ENCODE measurements at regions not wholly inside any gene's neighbourhood (a gene's known extent, or its start where the extent isn't known, plus 50 kb on each side); places are given as distances from the start of the nearest gene placed in this dataset.

- TF ChIP-seq, protein P1, sequence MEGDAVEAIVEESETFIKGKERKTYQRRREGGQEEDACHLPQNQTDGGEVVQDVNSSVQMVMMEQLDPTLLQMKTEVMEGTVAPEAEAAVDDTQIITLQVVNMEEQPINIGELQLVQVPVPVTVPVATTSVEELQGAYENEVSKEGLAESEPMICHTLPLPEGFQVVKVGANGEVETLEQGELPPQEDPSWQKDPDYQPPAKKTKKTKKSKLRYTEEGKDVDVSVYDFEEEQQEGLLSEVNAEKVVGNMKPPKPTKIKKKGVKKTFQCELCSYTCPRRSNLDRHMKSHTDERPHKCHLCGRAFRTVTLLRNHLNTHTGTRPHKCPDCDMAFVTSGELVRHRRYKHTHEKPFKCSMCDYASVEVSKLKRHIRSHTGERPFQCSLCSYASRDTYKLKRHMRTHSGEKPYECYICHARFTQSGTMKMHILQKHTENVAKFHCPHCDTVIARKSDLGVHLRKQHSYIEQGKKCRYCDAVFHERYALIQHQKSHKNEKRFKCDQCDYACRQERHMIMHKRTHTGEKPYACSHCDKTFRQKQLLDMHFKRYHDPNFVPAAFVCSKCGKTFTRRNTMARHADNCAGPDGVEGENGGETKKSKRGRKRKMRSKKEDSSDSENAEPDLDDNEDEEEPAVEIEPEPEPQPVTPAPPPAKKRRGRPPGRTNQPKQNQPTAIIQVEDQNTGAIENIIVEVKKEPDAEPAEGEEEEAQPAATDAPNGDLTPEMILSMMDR (conservative IDR thresholded peaks at IDR 0.05; ENCODE audit: low read depth, low read length): no peak
- TF ChIP-seq EZH2phosphoT487 (IDR thresholded peaks at IDR 0.05; ENCODE audit: borderline replicate concordance, low read length) (no peak), EZH2 (IDR thresholded peaks at IDR 0.05; ENCODE audit: low read length, unreplicated experiment) (no peak)
These were observed 149.8 kb downstream of the RBFOX3 start for GRCh38 chr17:79461041-79461440.
